HCT116 (cell line): ENCODE measurements at regions not wholly inside any gene's neighbourhood (a gene's known extent, or its start where the extent isn't known, plus 50 kb on each side); places are given as distances from the start of the nearest gene placed in this dataset.
A peak's percentile ranks its signal among the peaks of the same experiment; 100 is the strongest.

Experiments used
- ATAC-seq: fragments of 200-7000 bp; cut with Tn5 transposase; 2 replicates; pipeline ENCODE4 v1.9.1; 2020; ENCODE audit warnings: mild to moderate bottlenecking, moderate library complexity
- BruUV-seq: library from RNA; stranded (reverse); fragments of 400-500 nt; replicated peaks from 2 replicates; lab custom pipeline; 2021; lab: Mats Ljungman, UMichigan
- CTCF ChIA-PET: fragments of 300-600 bp; sonication (Branson Sonifier 250); formaldehyde crosslinking; loops from one replicate; lab custom pipeline; 2021; ENCODE audit warnings: antibody characterized with exemption; lab: Charles Lee
- POLR2A ChIA-PET: fragments of 300-600, 350-600 bp; sonication (Branson Sonifier 250); formaldehyde crosslinking; loops from one replicate; lab custom pipeline; 2021; ENCODE audit warnings: antibody characterized with exemption; lab: Charles Lee
- RAD21 ChIA-PET, 2 experiments: fragments of 300-600 bp; sonication (Branson Sonifier 250); formaldehyde crosslinking; loops; one replicate each; lab custom pipeline; 2023; ENCODE audit warnings: low total read pairs in 2 of 2; ENCODE audit not compliant: uncharacterized antibody in 2 of 2, unreplicated experiment in 2 of 2, low non-redundant PET in 1 of 2; lab: Charles Lee
- DNase-seq: peaks from one replicate; pipeline ENCODE4 v3.0.0-alpha.2; 2010; ENCODE audit warnings: low read depth, low spot score
- H2AFZ ChIP-seq: fragments of 200-600 bp; shearing (Covaris generic), sonication (generic); 2 replicates; pipeline ENCODE4 v1.6.1; 2017; ENCODE audit warnings: low read depth, mixed run types, mixed read lengths, antibody characterized with exemption, low read length; ENCODE audit not compliant: poor library complexity, severe bottlenecking
- H3K27ac ChIP-seq: 2 replicates; pipeline ENCODE4 v1.5.1; 2012; ENCODE audit warnings: low read depth, low read length
- H3K27me3 ChIP-seq: fragments of 200-600 bp; sonication (generic); 2 replicates; pipeline ENCODE4 v1.6.1; 2016; ENCODE audit warnings: mixed run types, low read length, mixed read lengths; ENCODE audit not compliant: insufficient read depth
- H3K36me3 ChIP-seq, 2 experiments: fragments of 200-500 bp in 1 of 2; fragments of 200-600 bp in 1 of 2; sonication (Bioruptor generic) in 1 of 2; sonication (generic) in 1 of 2; 2 replicates each; pipeline versions ENCODE4 v1.5.1 to v1.6.1; 2014 to 2016; ENCODE audit warnings: low read length in 2 of 2, inconsistent platforms in 1 of 2, mixed read lengths in 1 of 2, mixed run types in 1 of 2; ENCODE audit not compliant: insufficient read depth in 2 of 2, control insufficient read depth in 1 of 2
- H3K4me1 ChIP-seq, 2 experiments: fragments of 200-600 bp in 1 of 2; sonication (generic) in 1 of 2; 2 replicates each; pipeline versions ENCODE4 v1.5.1 to v1.6.1; 2012 to 2017; ENCODE audit warnings: low read length in 2 of 2, inconsistent platforms in 1 of 2, mild to moderate bottlenecking in 1 of 2, mixed read lengths in 1 of 2, mixed run types in 1 of 2, moderate library complexity in 1 of 2; ENCODE audit not compliant: insufficient read depth in 2 of 2, control insufficient read depth in 1 of 2
- H3K4me2 ChIP-seq: fragments of 200-600 bp; sonication (generic); 2 replicates; pipeline ENCODE4 v1.6.1; 2017; ENCODE audit warnings: mixed run types, low read length, mixed read lengths
- H3K4me3 ChIP-seq, 2 experiments: fragments of 200-600 bp in 1 of 2; sonication (generic) in 1 of 2; replicated peaks in 1 of 2; 2 replicates each; pipeline ENCODE4 v1.5.1; 2011 to 2016; ENCODE audit warnings: low read length in 2 of 2, control low read depth in 1 of 2, low read depth in 1 of 2, mild to moderate bottlenecking in 1 of 2, mixed read lengths in 1 of 2, mixed run types in 1 of 2
- H3K79me2 ChIP-seq: fragments of 200-600 bp; sonication (generic); 2 replicates; pipeline ENCODE4 v1.6.1; 2017; ENCODE audit warnings: mild to moderate bottlenecking, mixed run types, low read length, moderate library complexity, mixed read lengths; ENCODE audit not compliant: insufficient read depth
- H3K9ac ChIP-seq: fragments of 200-600 bp; sonication (generic); 2 replicates; pipeline ENCODE4 v1.6.1; 2016; ENCODE audit warnings: low read length, mixed read lengths
- H3K9me2 ChIP-seq: fragments of 200-600 bp; sonication (generic), shearing (Covaris generic); 2 replicates; pipeline ENCODE4 v1.6.1; 2017; ENCODE audit warnings: mixed run types, mild to moderate bottlenecking, moderate library complexity; ENCODE audit not compliant: insufficient read depth
- H3K9me3 ChIP-seq, 2 experiments: fragments of 200-500 bp in 1 of 2; fragments of 200-600 bp in 1 of 2; sonication (Bioruptor generic) in 1 of 2; sonication (generic) in 1 of 2; 2 replicates each; pipeline ENCODE4 v1.6.1; 2014 to 2017; ENCODE audit warnings: low read length in 2 of 2, mixed read lengths in 2 of 2, inconsistent platforms in 1 of 2, low read depth in 1 of 2, mild to moderate bottlenecking in 1 of 2, mixed run types in 1 of 2, moderate library complexity in 1 of 2; ENCODE audit not compliant: control insufficient read depth in 1 of 2, insufficient read depth in 1 of 2
- H4K20me1 ChIP-seq: fragments of 200-600 bp; sonication (generic), shearing (Covaris generic); 2 replicates; pipeline ENCODE4 v1.6.1; 2017; ENCODE audit warnings: mixed run types, mild to moderate bottlenecking, moderate library complexity; ENCODE audit not compliant: insufficient read depth
- CEBPB ChIP-seq: IDR thresholded peaks from 2 replicates; pipeline ENCODE4 v1.6.1; 2012; ENCODE audit warnings: low read depth
- EGR1 ChIP-seq: IDR thresholded peaks from 2 replicates; pipeline ENCODE4 v1.6.1; 2012; ENCODE audit warnings: low read depth
- FOSL1 ChIP-seq: IDR thresholded peaks from 2 replicates; pipeline ENCODE4 v1.6.1; 2012; ENCODE audit warnings: low read depth
- POLR2AphosphoS5 ChIP-seq: IDR thresholded peaks from 2 replicates; pipeline ENCODE4 v1.6.1; 2011; ENCODE audit warnings: mild to moderate bottlenecking, low read depth, low read length, moderate library complexity
- RAD21 ChIP-seq: IDR thresholded peaks from 2 replicates; pipeline ENCODE4 v1.6.1; 2012; ENCODE audit warnings: low read depth, mild to moderate bottlenecking
- REST ChIP-seq: IDR thresholded peaks from 2 replicates; pipeline ENCODE4 v1.6.1; 2012; ENCODE audit warnings: low read depth
- SIN3A ChIP-seq: IDR thresholded peaks from 2 replicates; pipeline ENCODE4 v1.6.1; 2012; ENCODE audit warnings: low read depth
- SRF ChIP-seq: IDR thresholded peaks from 2 replicates; pipeline ENCODE4 v1.6.1; 2012; ENCODE audit warnings: low read depth
- TCF7L2 ChIP-seq: IDR thresholded peaks from 2 replicates; pipeline ENCODE4 v1.7.0; 2011; ENCODE audit warnings: borderline replicate concordance, inconsistent platforms; ENCODE audit not compliant: insufficient read depth, insufficient read length; ENCODE audit errors: extremely low read depth
- ZNF274 ChIP-seq: fragments of 200-500 bp; sonication (Bioruptor generic); IDR thresholded peaks from 2 replicates; pipeline ENCODE4 v1.6.1; 2014; ENCODE audit warnings: mild to moderate bottlenecking, low read depth, low read length, inconsistent platforms
- intact Hi-C: fragments of 100-400 bp; cut with micrococcal nuclease; formaldehyde crosslinking; loops from 2 replicates; pipeline ENCODE4 v1.10.0; 2022
- TF ChIP-seq, protein P1 (sequence below): IDR thresholded peaks from 2 replicates; pipeline ENCODE4 v1.6.1; 2011; ENCODE audit warnings: mild to moderate bottlenecking, low read length, moderate library complexity; ENCODE audit not compliant: insufficient replicate concordance; ENCODE audit errors: extremely low read depth

- ATAC-seq (no peak), DNase-seq (no peak)
- no peak for TF ChIP-seq RAD21
- TF ChIP-seq CEBPB = no peak
- TF ChIP-seq TCF7L2 = no peak
- no peak for TF ChIP-seq ZNF274
- TF ChIP-seq FOSL1 = no peak
- no peak for TF ChIP-seq SRF
- TF ChIP-seq, protein P1, sequence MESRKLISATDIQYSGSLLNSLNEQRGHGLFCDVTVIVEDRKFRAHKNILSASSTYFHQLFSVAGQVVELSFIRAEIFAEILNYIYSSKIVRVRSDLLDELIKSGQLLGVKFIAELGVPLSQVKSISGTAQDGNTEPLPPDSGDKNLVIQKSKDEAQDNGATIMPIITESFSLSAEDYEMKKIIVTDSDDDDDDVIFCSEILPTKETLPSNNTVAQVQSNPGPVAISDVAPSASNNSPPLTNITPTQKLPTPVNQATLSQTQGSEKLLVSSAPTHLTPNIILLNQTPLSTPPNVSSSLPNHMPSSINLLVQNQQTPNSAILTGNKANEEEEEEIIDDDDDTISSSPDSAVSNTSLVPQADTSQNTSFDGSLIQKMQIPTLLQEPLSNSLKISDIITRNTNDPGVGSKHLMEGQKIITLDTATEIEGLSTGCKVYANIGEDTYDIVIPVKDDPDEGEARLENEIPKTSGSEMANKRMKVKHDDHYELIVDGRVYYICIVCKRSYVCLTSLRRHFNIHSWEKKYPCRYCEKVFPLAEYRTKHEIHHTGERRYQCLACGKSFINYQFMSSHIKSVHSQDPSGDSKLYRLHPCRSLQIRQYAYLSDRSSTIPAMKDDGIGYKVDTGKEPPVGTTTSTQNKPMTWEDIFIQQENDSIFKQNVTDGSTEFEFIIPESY = no peak
- TF ChIP-seq SIN3A = no peak
- no peak for TF ChIP-seq EGR1
- no peaks in the 10 kb centered on the region for H4K20me1 ChIP-seq
- no peaks in the 10 kb centered on the region for H3K27me3 ChIP-seq
- H3K4me2 ChIP-seq = no peak overlapping the region
- RAD21 ChIA-PET = no interaction called here
- H3K9me3 ChIP-seq = no peaks in the 10 kb centered on the region
- H3K36me3 ChIP-seq = no peaks in the 10 kb centered on the region
- no peak overlapping the region for H3K4me3 ChIP-seq
- H3K9me2 ChIP-seq = no peaks in the 10 kb centered on the region
- no peak overlapping the region for H2AFZ ChIP-seq
- H3K79me2 ChIP-seq = no peaks in the 10 kb centered on the region
- intact Hi-C loops = no loop called here
- CTCF ChIA-PET = no interaction called here
- H3K9ac ChIP-seq = no peak overlapping the region
- peaks cover 0 to 3% of the 10 kb centered on the region in 2 experiments; a peak in 1 of 4 replicates for H3K4me1 ChIP-seq
- POLR2A ChIA-PET = no interaction called here
- no TSS peak for BruUV-seq
- H3K27ac ChIP-seq = no peak overlapping the region
Measured at GRCh38 chr2:51866361-51866760, 834.4 kb upstream of the NRXN1 start.

GRCh38 chr2:51859260-51859659, 827.3 kb upstream of the NRXN1 start:
- no peak for TF ChIP-seq SIN3A
- TF ChIP-seq POLR2AphosphoS5 = no peak
- TF ChIP-seq FOSL1 = no peak
- no peak for TF ChIP-seq REST
- TF ChIP-seq, all 23 proteins: peak for 0
- Histone ChIP-seq H3K9me2 (no peaks in the 10 kb centered on the region), H3K79me2 (no peaks in the 10 kb centered on the region), H3K9me3 (no peaks in the 10 kb centered on the region), H3K4me2 (no peak overlapping the region), H3K4me3 (no peak overlapping the region), H4K20me1 (no peaks in the 10 kb centered on the region), H3K36me3 (no peaks in the 10 kb centered on the region), H3K27ac (no peak overlapping the region), H2AFZ (peak overlapping the region; percentile 37), H3K9ac (no peak overlapping the region), H3K4me1 (no peaks in the 10 kb centered on the region), H3K27me3 (no peaks in the 10 kb centered on the region)
- ChIA-PET CTCF (no interaction called here), POLR2A (no interaction called here), RAD21 (no interaction called here)
- ATAC-seq (no peak), DNase-seq (no peak)
- intact Hi-C loops = no loop called here
- BruUV-seq = no TSS peak
